ENCODE measurements at regions not wholly inside any gene's neighbourhood (a gene's known extent, or its start where the extent isn't known, plus 50 kb on each side); places are given as distances from the start of the nearest gene placed in this dataset.

- Mint-ChIP-seq H3K36me3 (no peaks in the 10 kb centered on the region), H3K27me3 (ENCODE audit: low read depth in 2 of 2) (peaks cover 4 to 5% of the 10 kb centered on the region in 2 donors), H3K9me3 (no peaks in the 10 kb centered on the region), H3K27ac (no peak overlapping the region), H3K4me1 (peaks cover 7 to 28% of the 10 kb centered on the region in 2 donors), H3K4me3 (no peak overlapping the region)
- TF ChIP-seq CTCF (IDR thresholded peaks at IDR 0.05): no peak
- H3K27ac ChIP-seq (ENCODE audit: low read length): no peak overlapping the region
- ATAC-seq (no peak), DNase-seq (no peak)
- H3K9me3 ChIP-seq (ENCODE audit: control insufficient read depth, insufficient read depth, low read length): no peaks in the 10 kb centered on the region
- intact Hi-C loops (cut with micrococcal nuclease): no loop called here
- no peak overlapping the region for H3K4me3 ChIP-seq (ENCODE audit: low read length)
- no peaks in the 10 kb centered on the region for H3K36me3 ChIP-seq (ENCODE audit: control insufficient read depth, insufficient read depth, low read length)
- H3K4me1 ChIP-seq (ENCODE audit: control insufficient read depth, insufficient read depth, low read length): peaks cover 30% of the 10 kb centered on the region
- H3K27me3 ChIP-seq (ENCODE audit: control insufficient read depth, insufficient read depth, low read length): no peaks in the 10 kb centered on the region
- 77% methylated on average over 4 of the region's 4 CpGs for WGBS (ENCODE audit: insufficient coverage)
Observed at GRCh38 chr10:124338276-124338925, 80.3 kb downstream of the OAT start.

DNA sequence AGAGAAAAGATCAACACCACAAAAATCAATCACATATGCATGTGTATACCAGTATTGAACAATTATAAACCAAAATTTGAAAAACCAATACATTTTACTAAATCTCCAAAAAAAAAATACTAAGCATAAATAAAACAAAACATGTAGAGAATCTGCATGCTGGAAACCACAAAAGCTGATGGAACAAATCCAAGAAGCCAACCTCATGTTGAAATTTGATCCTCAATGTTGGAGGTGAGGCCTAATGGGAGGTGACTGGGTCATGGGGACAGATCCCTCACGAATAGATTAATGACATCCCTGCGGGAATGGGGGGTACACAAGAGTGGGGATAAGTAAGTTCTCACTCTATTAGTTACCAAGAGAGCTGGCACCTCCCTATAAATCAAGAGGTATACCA lies 82.5 kb downstream of the OAT start:
- DNase-seq: no peak
- peaks cover 11% of the 10 kb centered on the region for H3K4me1 ChIP-seq (ENCODE audit: control insufficient read depth, insufficient read depth, low read length)
- intact Hi-C loops (cut with micrococcal nuclease): no loop called here
- no peak overlapping the region for H3K4me3 ChIP-seq (ENCODE audit: low read length)
- Mint-ChIP-seq H3K9me3 (peaks cover 4 to 5% of the 10 kb centered on the region in 2 donors), H3K36me3 (no peaks in the 10 kb centered on the region), H3K27ac (no peak overlapping the region), H3K4me1 (peaks cover 4 to 6% of the 10 kb centered on the region in 2 donors), H3K27me3 (ENCODE audit: low read depth in 2 of 2) (peaks cover 13 to 18% of the 10 kb centered on the region in 2 donors), H3K4me3 (no peak overlapping the region)
- peaks cover 3% of the 10 kb centered on the region for H3K9me3 ChIP-seq (ENCODE audit: control insufficient read depth, insufficient read depth, low read length)
- TF ChIP-seq CTCF (IDR thresholded peaks at IDR 0.05): no peak
- H3K27ac ChIP-seq (ENCODE audit: low read length): no peak overlapping the region
- no CpG with 5 or more reads among the region's 2 CpGs for WGBS (ENCODE audit: insufficient coverage)
- ATAC-seq: no peak
- no peaks in the 10 kb centered on the region for H3K27me3 ChIP-seq (ENCODE audit: control insufficient read depth, insufficient read depth, low read length)
- no peaks in the 10 kb centered on the region for H3K36me3 ChIP-seq (ENCODE audit: control insufficient read depth, insufficient read depth, low read length)

DNA sequence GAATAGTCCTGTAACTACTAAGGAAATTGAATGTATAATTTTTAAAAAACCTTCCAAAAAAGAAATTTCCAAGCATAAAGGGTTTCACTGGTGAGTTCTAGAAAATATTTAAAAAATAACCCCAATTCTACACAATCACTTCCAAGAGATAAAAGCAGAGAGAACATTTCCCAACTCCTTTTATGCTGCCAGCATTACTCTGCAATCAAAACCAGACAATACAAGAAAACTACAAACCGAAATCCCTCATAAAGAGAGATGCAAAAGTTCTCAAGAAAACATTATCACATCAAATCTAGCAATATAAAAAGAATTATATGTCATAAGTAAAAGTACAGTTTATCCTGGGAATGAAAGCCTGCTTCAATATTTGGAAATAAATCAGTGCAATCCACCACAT lies 84.8 kb downstream of the OAT start:
- peaks cover 13 to 24% of the 10 kb centered on the region in 2 donors for H3K27me3 Mint-ChIP-seq (ENCODE audit: low read depth in 2 of 2)
- H3K27ac ChIP-seq (ENCODE audit: low read length): no peak overlapping the region
- no CpG with 5 or more reads among the region's 1 CpG for WGBS (ENCODE audit: insufficient coverage)
- TF ChIP-seq CTCF (IDR thresholded peaks at IDR 0.05): no peak
- no peak overlapping the region for H3K4me3 Mint-ChIP-seq
- H3K27ac Mint-ChIP-seq: no peak overlapping the region
- ATAC-seq (no peak), DNase-seq (no peak)
- H3K4me3 ChIP-seq (ENCODE audit: low read length): no peak overlapping the region
- no peaks in the 10 kb centered on the region for H3K27me3 ChIP-seq (ENCODE audit: control insufficient read depth, insufficient read depth, low read length)
- no peaks in the 10 kb centered on the region for H3K36me3 Mint-ChIP-seq
- peaks cover 4 to 5% of the 10 kb centered on the region in 2 donors for H3K9me3 Mint-ChIP-seq
- intact Hi-C loops (cut with micrococcal nuclease): no loop called here
- peaks cover 3% of the 10 kb centered on the region for H3K9me3 ChIP-seq (ENCODE audit: control insufficient read depth, insufficient read depth, low read length)
- H3K4me1 ChIP-seq (ENCODE audit: control insufficient read depth, insufficient read depth, low read length): no peaks in the 10 kb centered on the region
- H3K36me3 ChIP-seq (ENCODE audit: control insufficient read depth, insufficient read depth, low read length): no peaks in the 10 kb centered on the region
- H3K4me1 Mint-ChIP-seq: no peaks in the 10 kb centered on the region

DNA sequence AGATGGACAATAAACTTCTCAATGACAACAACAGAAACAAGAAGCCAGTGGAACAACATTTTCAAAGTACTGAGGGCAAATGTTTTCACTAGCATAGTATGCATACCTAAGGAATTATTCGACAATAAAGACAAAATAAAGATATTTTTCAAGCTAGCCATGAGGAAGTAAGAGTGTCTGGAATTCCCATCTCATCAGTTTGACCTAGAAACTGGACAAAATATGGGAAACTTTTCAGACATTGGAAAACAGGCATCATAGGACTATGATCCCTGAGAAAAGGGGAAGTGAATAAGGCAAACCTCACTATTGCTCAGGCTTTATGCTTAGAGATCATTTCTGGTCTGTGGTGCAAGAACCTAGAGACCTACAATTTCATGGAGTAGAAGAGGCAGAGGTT lies 86.3 kb downstream of the OAT start:
- Mint-ChIP-seq H3K4me3 (no peak overlapping the region), H3K4me1 (no peaks in the 10 kb centered on the region), H3K9me3 (peaks cover 4 to 5% of the 10 kb centered on the region in 2 donors), H3K36me3 (no peaks in the 10 kb centered on the region), H3K27me3 (ENCODE audit: low read depth in 2 of 2) (peaks cover 10 to 24% of the 10 kb centered on the region in 2 donors), H3K27ac (no peak overlapping the region)
- WGBS (ENCODE audit: insufficient coverage): 75% methylated on average over 1 of the region's 1 CpG
- H3K36me3 ChIP-seq (ENCODE audit: control insufficient read depth, insufficient read depth, low read length): no peaks in the 10 kb centered on the region
- peaks cover 3% of the 10 kb centered on the region for H3K9me3 ChIP-seq (ENCODE audit: control insufficient read depth, insufficient read depth, low read length)
- H3K4me3 ChIP-seq (ENCODE audit: low read length): no peak overlapping the region
- H3K4me1 ChIP-seq (ENCODE audit: control insufficient read depth, insufficient read depth, low read length): no peaks in the 10 kb centered on the region
- no peaks in the 10 kb centered on the region for H3K27me3 ChIP-seq (ENCODE audit: control insufficient read depth, insufficient read depth, low read length)
- ATAC-seq (no peak), DNase-seq (no peak)
- intact Hi-C loops (cut with micrococcal nuclease): no loop called here
- H3K27ac ChIP-seq (ENCODE audit: low read length): no peak overlapping the region
- TF ChIP-seq CTCF (IDR thresholded peaks at IDR 0.05): no peak
